ENCODE measurements at regions not wholly inside any gene's neighbourhood (a gene's known extent, or its start where the extent isn't known, plus 50 kb on each side); places are given as distances from the start of the nearest gene placed in this dataset.
"Not testable (repeated sequence)": the region's sequence is repeated elsewhere in the genome, so short reads cannot be mapped to it uniquely, and the experiment has no call there.

DNA sequence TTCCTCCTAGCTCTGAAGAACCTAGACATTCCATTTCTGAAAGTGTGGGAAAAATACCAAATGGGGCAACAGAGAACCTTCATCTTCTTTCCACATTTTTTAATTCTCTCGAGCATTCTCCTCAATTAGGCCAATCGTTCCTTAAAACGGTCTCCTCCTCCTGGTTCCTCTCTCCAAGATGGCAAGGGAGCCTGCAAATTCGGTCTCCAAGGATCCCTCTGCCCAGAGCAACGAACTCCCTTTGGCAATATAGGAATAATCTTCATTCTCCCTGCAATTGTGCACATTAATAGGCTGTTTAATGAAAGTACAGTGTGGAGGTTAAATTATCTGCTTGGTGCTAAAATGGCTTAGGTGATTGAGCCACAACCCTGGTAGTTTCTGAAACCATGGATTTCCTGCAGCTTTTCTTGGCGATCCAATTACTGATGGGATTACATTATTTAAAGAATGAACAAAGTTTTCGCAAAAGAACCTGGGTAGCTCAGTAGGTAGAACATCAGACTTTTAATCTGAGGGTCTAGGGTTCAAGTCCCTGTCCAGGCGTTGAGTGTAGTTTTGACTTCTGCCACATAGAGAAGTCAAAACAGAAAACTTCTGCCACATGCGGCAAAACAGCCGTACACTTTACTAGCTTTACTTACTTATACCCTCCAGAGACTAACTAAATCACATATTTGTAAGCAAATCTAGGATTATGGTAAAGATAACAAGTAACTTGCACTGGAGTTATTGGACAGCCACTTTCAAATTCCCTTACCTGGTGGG, 102.9 kb upstream of the ZNF184 start:
- peak in 1 of 2 experiments; percentile 63 for DNase-seq

DNA sequence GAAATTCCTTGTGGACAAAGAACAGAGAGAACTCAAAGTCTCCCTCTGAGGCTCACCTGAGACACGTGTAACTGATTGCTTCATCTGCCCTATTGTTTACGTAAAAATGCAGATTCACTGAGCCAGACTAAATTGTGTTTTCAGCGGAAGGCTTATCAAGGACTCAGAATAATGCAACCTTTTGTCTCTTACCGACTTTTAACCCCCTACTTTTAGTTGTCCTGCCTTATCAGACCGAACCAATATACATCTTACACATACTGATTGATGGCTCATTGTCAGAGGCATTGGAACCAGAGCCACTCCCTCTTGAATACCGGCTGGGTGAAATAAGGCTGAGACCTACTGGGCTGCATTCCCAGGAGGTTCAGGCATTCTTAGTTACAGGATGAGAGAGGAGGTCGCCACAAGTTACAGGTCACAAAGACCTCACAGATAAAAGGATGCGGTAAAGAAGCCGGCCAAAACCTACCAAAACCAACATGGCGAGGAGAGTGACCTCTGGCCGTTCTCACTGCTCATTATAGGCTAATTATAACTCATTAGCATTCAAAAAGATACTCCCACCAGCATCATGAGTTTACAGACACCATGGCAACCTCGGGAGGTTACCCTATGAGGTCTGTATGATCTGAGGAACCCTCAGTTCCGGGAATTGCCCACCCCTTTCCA, 95.5 kb upstream of the ZNF184 start:
- DNase-seq, result no peak

DNA sequence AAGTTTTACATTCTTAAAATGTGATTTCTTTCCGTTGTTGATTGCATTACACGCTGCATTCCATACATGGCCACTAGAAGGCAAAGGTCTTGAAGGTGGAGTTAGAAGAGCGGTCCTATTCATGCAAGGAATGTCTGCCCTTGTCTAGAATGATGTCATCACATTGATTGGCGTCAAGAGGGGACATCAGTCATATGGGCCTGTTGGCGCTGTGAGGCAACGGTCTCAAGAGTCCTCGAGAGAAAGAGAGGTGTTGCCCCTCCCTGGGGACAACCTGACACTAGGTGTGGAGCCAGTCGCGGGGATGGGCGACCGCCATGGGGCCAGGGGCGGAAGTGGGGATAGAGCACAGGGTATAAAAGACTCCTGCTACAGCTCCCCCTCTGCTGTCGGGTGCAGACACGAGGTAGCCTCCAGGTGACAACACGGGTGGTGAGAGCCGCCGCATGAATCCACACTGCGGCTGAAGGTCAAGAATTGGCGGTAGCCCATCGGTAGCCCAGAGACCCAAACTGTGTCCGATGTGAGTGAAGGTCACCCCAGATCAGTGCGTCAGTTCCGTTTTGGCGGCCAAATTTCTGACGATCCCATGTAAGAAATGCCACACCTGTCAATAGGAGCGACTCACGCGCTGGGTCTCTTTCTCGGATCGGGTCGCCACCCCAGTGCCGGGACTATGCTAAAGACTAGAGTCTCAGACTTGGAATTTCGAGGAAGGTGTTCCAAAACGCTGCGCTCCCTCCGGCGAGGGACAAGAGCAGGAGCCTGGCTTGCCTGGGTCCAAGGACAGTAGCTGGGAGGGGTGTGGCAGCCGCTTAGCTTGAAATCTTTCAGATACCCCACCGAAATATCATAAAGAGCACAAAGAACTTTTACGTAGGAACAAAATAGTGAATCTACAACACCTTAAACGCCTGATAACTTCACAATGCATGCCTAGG, 93.2 kb upstream of the ZNF184 start:
- no peak for DNase-seq

DNA sequence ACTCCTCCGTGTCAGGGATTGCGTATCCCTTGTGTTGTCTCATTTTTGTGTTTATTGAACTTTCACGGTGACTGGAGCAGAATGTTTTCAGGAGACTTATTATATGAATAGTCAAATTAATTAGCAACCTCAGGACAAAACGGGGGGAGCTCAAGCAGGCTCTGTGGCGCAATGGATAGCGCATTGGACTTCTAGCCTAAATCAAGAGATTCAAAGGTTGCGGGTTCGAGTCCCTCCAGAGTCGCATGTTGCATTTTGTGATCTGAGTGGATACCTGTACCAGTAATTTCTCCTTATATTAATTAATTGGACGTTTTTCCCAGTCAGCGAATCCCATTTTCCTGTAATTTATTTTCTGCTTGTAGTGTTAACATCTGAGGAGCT, 89.1 kb upstream of the ZNF184 start:
- peak in 1 of 2 experiments; percentile 15 for DNase-seq

DNA sequence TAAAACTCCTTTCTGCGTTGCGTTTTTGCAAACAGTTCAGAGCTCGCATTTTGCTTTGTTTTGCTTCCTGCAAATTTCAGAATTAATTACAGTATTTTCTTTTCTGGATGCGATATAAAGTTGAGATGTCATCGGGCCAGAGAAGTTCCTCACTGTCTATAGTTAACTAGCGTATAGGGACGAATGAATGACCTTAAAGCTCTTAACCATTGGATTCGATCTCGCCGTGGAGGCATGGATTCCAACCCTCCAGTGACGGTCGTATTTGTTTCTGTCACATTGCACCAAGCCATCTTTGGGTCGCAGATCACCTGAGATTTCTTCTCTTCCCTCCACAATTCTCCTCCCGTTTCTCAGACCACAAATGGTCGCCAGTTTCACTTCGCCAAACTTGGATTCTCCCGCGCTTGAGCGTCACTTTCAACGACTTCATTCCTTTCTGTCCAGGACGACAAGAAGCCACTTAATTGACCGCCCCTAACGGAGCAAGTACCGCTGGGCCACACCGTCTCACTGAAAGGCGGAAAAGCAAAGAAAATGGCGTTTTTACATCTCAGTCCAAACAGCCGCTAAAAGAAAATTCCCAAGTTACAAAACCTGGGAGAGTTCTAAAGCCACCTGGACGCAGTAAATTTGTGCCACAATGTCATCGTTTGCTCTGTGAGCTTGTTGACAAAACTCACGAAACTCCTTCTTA, 85.3 kb upstream of the ZNF184 start:
- no peak for DNase-seq

DNA sequence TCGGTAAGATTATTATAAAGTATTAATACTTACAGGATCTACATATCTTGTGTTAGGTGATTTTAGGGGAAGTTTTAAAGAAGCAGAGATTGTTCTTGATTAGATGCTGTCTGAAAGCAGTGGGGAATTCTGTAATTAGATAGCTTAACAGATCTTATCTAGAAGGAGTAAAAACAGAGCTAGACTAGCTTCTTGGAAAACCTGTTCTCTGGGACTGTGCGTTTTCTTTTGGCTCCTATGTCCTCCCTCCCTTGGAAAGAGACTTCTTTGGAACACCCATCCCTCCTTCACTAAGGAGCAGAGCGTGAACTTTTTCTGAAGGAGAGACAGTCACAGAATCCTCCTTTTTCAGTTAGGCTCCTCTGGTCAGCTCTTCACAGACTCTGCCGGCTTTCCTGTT, 83.5 kb upstream of the ZNF184 start:
- DNase-seq, result no peak

DNA sequence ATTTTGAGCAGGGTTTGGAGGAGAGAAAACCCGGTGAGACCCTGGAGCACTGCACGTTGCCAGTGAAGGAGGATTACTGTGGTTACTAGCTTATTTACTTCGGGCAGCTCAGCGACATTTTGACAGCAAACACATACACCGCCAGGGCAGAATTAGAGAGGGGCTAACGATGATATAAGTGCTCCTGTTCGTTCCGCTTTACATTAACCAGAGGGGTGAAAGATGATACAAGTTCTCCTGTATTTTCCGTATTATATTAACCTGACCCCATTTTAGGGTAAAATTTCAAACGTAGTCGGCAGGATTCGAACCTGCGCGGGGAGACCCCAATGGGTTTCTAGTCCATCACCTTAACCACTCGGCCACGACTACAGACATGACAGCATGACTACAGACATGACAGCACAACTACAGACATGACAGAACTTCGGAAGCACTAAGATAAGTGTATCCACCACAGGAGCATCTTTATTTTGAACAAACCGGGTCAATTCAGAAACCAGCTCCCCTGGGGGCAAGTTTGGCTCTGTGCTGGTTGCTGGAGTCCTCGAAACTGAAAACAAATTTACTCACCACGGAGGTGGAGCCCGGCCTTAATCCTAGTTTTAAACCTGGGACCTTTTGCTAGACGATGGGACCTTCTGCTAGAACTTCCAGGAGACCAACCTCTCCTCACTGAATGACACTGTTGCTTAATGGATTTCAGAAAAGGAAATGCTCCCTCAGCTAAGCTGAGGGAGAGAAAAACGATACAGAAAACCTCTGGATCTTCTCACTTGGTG, 80.4 kb upstream of the ZNF184 start:
- DNase-seq, result peak; percentile 38 to 52

DNA sequence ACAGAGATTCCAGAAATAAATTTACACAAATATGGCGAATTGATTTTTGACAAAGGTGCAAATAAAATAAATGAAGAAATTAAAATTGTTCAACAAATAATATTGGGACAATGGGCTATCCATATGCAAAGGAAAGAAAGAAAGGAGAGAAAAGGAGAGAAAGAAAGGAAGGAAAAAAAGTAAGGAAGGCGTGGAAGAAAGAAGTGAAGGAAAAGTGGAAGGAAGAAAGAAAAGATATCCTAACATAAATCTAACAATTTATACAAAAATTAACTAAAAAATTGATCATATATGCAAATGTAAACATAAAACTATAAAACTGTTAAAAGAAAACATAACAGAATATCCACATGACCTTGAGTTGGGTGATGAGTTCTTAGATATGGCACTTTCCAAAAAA, 78.7 kb upstream of the ZNF184 start:
- DNase-seq, result no peak

DNA sequence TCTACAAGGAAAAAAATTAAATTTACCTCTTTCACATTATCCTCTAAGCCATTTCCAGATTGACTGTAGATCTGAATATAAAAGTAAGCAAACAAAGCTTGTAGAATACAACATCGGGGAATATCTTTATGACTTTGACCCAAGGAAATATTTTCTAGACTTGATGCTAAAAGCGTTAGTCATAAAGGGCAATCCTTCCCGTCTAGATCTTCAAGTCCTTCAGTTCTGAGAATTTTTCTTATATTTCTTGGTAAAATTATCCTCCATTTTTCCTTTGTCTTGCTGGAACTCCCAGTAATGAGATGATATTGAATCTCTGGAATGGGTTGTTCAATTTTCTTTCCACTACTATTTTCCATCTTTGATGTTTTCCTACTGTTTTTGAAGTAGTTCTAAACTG, 77.8 kb upstream of the ZNF184 start:
- no peak for DNase-seq

DNA sequence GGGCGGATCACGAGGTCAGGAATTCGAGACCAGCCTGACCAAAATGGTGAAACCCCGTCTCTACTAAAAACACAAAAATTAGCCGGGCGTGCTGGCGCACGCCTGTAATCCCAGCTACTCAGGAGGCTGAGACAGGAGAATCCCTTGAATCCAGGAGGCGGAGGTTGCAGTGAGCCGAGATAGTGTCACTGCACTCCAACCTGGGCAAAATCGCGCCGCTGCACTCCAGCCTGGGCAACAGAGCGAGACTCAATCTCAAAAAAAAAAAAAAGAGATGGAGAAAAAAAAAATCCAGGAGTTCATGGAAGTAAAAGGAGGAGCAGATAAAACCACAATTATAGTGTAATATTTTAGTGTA, 76.3 kb upstream of the ZNF184 start:
- not testable (repeated sequence) for DNase-seq

DNA sequence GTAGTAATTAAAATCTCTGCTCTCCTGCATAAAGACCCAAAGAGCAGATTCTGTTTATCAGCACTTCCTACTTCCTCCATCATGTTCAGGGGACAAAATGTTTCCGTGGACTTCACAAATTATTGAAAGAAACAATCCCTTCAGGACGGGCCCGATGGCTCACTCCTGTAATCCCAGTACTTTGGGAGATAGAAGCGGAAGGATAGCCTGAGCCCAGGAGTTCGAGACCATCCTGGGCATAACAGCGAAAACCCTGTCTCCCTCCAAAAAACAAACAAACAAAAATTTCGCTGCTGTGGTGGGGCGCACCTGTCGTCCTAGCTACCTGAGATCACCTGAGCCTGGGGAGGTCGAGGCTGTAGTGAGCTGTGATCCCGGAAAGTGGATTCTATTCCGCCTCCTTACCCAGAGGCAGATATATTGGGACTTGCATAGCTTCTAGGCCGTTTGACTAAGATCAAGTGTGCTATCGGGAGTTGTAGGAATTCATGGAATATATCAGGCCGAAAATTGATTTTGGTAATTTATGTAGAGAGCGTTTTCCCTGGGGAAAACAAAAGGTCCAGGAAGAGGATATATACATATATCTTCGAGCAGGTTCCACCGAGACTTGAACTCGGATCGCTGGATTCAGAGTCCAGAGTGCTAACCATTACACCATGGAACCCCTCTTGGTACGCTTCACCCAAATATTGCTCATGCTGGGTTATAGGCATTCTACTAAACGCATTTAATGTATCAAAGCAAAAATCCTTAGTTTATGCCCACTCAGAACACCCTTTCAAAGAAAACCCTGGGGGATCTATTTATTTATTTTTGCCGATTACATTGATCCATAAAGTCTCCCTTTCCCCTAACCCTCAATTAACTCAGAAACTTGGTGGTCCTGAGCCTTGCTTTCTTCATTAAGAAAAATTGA, 74.5 kb upstream of the ZNF184 start:
- DNase-seq, result peak; percentile 61 to 85

DNA sequence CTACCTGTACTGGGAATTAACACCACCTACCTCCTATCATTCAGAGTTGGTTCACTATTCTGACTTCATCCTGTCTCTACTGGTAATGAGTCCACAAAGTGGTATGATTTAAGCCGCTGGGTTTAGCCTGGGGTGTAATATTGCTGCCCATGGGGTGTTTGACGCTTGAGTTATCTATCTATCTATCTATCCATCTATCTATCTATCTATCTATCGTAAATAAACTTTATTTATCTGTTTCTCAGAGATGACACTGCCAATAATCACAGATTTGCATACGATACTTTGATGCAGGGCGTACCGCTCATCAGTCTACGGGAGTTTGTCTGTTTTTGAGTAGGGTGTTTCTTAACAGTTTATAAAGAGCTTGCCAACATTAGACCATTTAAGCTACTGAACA, 73.6 kb upstream of the ZNF184 start:
- DNase-seq, result no peak

DNA sequence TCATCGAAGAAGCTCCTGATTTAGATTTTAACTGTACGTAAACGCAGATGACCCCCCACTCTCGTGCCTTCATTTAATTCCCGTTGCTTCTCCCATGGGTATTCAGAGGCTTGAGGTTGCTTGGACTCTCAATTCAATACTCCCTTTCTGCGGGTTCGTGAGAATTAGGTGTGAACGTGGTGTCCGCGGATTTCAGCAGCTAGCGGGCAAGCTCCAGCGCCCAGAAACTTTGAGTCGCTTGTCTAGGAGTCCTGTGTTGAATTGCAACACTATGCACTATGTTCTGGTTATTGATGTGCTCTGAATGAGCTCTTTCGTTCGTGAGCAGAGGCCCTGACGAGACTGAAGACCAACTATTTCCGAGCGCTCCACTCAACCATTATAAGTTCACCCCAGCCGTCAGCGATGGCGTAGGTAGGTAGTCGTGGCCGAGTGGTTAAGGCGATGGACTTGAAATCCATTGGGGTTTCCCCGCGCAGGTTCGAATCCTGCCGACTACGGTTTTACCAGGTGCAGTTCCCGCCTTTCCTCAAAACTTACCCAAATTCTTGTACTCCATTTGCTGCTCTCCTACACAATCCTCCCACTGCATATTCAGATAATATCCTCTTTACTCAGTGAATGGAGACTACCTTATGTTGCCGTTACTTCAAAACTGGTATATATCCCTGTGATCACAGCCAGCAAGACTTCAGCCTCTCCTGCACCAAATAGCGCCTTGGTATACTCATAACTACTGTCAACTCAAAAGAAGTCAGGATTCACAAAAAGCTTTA, 72.6 kb upstream of the ZNF184 start:
- no peak for DNase-seq

DNA sequence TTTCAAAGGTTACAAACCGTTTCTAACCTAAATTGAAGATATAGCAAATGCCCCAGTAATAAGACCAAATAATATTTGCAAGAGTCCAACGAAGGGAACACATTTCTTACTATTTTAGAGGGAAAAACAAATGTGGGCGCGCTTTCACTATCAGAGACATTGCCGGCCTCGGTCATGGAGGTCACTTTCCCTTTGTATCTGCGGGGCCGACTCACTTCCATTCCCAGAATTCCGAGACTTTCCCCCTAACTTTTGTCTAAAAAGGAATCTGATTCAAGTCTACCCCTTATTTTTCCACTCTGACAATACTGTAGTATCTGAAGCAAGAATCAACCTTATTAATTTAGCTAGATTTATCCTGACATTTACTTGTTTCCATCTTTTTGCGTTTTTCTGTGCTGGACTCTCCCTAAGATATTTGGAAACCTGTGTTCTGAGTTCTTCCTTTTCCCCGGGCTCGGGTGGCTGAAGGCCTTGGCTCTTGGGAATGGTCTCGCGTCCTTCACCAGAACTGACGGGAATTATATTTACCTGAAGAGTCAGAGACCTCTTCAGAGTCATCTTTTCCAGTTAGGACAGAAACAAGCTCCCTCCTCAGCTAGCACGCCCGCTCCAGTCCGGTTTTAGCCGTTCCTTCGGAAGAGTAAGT, 71.8 kb upstream of the ZNF184 start:
- DNase-seq, result no peak

DNA sequence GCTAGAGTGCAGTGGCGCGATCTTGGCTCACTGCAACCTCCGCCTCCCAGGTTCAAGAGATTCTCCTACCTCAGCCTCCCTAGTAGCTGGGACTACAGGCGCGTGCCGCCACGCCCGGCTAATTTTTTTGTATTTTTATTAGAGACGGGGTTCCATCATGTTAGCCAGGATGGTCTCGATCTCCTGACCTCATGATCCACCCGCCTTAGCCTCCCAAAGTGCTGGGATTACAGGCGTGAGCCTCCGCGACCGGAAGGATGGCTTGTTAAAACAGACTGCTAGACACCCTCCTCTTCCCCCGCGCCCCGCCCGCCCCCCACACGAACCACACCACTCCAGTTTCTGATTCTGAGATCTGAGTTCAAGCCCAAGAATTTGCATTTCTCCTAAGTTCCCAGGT, 71.2 kb upstream of the ZNF184 start:
- not testable (repeated sequence) for DNase-seq

DNA sequence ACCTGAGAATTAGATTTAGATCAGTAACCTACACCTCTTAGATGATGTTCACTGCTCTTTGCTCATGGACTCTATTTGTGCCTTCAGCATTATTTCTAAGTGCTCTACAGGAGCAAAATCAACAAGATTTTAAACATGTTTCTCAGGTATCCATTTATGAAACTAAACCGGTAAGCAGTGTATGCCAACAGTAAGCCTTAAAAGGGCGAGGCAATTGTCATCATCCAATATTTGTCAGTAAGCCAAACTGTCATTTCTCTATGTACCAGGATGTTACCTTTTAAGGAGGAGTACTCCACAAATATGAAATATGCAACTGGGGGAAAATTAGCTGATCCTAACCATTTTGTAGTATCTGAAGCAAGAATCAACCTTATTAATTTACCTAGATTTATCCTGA, 69.6 kb upstream of the ZNF184 start:
- no peak for DNase-seq

DNA sequence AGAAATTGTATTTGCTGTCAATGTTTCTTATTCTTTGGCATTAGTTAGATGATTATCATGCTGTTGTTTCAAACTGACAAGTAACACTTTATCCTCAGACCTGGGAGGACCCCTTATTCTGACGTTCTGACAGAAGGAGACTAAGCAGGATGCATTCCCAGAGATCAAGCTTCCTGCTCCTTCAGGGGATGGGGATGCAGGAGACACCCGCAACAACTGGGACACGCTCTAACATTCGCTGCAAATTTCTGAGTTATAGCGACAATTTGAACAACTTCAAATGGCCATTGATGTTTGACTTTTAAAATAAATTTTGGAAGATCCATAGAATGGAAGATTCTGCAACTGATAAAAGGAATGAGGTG, 69.0 kb upstream of the ZNF184 start:
- no peak for DNase-seq

DNA sequence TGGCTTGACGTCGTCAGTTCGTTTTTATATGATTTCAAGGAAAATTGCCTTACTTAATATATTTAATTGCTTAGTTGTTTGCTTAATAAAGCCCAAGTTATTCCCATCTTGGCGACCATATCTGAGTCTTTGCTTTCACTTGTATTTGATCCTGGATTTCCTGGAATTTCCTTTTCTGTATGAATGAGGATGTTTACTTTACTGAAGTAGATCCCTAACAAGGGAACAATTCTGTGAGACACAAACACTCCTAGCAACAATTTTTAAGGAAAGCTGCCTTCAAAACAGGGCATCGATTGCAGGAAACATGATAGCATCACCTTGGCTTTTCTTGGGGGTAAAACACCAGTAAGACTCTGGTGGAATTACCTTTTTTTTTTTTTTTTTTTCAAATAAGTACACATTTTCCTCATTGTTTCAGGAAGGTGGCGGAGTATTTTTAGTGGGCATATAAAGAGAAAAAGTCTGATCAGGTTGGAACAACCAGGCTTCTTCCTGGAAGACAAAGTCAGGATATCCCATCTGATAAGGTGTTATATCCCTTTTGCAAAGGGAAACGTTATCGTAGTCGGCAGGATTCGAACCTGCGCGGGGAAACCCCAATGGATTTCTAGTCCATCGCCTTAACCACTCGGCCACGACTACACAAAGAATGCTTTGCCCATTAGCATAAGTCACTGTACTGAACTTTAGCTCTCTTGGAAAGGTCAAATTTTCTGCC, 68.5 kb upstream of the ZNF184 start:
- peak in 1 of 2 experiments; percentile 18 for DNase-seq

DNA sequence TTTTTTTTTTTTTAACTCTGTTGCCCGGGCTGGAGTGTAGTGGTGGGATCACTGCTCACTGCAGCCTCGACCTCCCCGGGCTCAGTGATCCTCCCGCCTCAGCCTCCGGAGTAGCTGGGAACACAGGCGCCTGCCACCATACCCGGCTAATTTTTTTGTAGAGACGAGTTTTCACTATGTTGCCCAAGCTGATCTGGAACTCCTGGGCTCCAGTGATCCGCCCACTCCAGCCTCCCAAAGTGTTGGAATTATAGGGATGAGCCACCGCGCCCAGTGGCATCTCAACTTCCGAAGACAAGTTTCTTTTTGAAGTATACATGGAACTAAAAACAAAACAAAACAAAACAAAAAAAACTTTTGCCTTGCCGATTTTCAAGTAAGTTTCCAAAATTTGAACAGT, 66.6 kb upstream of the ZNF184 start:
- no peak for DNase-seq

All from NCI-H446 (cell line).